ENCODE measurements at regions not wholly inside any gene's neighbourhood (a gene's known extent, or its start where the extent isn't known, plus 50 kb on each side); places are given as distances from the start of the nearest gene placed in this dataset.

GRCh38 chr4:32768664-32769389 lies 2048.7 kb downstream of the PCDH7 start:
- Histone ChIP-seq H3K9me3 (ENCODE audit: control insufficient read depth in 1 of 2, low read length in 2 of 2) (no peaks in the 10 kb centered on the region), H3K4me3 (ENCODE audit: low read depth in 1 of 2, low read length in 2 of 2) (no peak overlapping the region), H3K4me1 (ENCODE audit: control insufficient read depth in 1 of 2, insufficient read depth in 2 of 2, low read length in 2 of 2) (no peaks in the 10 kb centered on the region), H3K27me3 (ENCODE audit: low read depth, low read length) (no peaks in the 10 kb centered on the region), H3K27ac (ENCODE audit: low read length) (no peak overlapping the region), H3K36me3 (ENCODE audit: control insufficient read depth in 1 of 2, insufficient read depth in 2 of 2, low read length in 2 of 2) (no peaks in the 10 kb centered on the region)

DNA sequence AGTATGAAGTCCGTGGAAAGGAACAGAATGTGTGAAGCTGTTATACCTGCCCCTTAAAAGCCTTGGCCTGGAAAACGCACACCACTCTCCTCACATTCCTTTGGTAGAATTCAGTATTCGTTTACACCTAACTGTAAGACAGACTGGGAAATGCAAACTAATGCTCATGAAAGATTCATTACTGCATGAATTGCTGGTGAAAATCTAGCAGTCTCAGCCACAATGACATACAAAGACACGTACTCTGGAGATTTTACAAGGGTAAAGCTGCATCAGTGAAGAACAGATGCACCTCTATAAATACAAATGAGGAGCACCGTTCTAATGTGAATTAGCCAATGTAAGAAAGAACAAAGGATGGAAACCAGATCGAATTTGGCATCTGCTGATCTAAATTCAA lies 2051.3 kb downstream of the PCDH7 start:
- no peaks in the 10 kb centered on the region for H3K9me3 ChIP-seq (ENCODE audit: control insufficient read depth in 1 of 2, low read length in 2 of 2)
- no peaks in the 10 kb centered on the region for H3K27me3 ChIP-seq (ENCODE audit: low read depth, low read length)
- no peaks in the 10 kb centered on the region for H3K4me1 ChIP-seq (ENCODE audit: control insufficient read depth in 1 of 2, insufficient read depth in 2 of 2, low read length in 2 of 2)
- no peak overlapping the region for H3K4me3 ChIP-seq (ENCODE audit: low read depth in 1 of 2, low read length in 2 of 2)
- no peaks in the 10 kb centered on the region for H3K36me3 ChIP-seq (ENCODE audit: control insufficient read depth in 1 of 2, insufficient read depth in 2 of 2, low read length in 2 of 2)
- no peak overlapping the region for H3K27ac ChIP-seq (ENCODE audit: low read length)

- Histone ChIP-seq H3K4me3 (ENCODE audit: low read depth in 1 of 2, low read length in 2 of 2) (no peak overlapping the region), H3K9me3 (ENCODE audit: control insufficient read depth in 1 of 2, low read length in 2 of 2) (no peaks in the 10 kb centered on the region), H3K27me3 (ENCODE audit: low read depth, low read length) (no peaks in the 10 kb centered on the region), H3K27ac (ENCODE audit: low read length) (no peak overlapping the region), H3K36me3 (ENCODE audit: control insufficient read depth in 1 of 2, insufficient read depth in 2 of 2, low read length in 2 of 2) (no peaks in the 10 kb centered on the region), H3K4me1 (ENCODE audit: control insufficient read depth in 1 of 2, insufficient read depth in 2 of 2, low read length in 2 of 2) (no peaks in the 10 kb centered on the region)
Observed at GRCh38 chr4:32775049-32775448, 2054.9 kb downstream of the PCDH7 start.

DNA sequence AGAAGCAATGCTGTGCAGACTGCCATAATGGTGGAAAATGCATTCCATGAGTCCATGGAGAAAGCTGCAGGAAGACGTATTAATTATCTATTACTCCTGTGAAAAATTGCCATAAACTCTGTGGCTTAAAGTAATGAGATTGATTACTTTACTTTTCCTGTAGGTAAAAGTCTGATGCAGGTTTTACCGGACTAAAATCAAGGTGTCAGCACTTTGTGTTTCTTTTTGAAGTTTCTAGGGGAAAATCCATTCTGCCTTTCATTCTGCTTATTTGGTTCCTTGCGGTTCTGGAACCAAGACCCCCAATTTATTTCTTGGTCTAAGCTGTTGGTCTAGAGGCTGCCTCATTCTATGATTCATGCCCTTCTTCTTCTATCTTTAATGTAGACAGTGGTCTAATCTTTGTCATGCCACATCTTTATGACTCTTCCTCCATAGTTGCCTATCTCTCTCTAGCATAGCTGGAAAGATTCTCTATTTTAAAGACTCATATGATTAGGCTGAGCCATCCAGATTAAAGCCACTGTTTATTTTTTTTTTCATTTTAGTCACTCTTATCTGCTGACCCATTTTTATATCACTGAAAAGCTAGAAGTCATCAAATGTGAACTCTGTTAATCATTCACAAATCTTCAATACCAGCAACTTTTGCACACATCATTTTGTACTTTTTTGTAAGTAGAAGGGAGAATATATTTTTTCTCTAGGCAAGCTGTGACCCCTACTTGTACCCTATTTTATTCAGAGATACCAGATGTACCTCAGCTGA lies 2056.4 kb downstream of the PCDH7 start:
- Histone ChIP-seq H3K27ac (ENCODE audit: low read length) (no peak overlapping the region), H3K27me3 (ENCODE audit: low read depth, low read length) (no peaks in the 10 kb centered on the region), H3K36me3 (ENCODE audit: control insufficient read depth in 1 of 2, insufficient read depth in 2 of 2, low read length in 2 of 2) (no peaks in the 10 kb centered on the region), H3K4me3 (ENCODE audit: low read depth in 1 of 2, low read length in 2 of 2) (no peak overlapping the region), H3K4me1 (ENCODE audit: control insufficient read depth in 1 of 2, insufficient read depth in 2 of 2, low read length in 2 of 2) (no peaks in the 10 kb centered on the region), H3K9me3 (ENCODE audit: control insufficient read depth in 1 of 2, low read length in 2 of 2) (no peaks in the 10 kb centered on the region)

DNA sequence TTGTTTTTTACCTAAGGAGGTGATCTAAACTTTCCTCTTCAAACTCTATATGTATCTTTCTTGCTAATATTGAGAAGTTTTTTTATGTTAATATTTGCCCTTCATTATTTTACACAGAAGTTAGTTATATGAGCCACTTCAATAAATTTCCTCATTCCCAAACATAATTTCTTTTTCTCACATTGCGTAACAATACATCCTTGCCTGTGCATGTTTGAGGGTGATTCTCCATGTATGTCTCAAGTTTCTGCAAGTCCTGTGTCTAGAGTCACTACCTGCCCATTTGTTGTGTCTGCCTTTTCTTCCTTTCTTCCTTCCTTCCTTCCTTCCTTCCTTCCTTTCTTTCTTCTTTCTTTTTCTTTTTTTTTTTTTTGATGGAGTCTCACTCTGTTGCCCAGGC lies 2057.9 kb downstream of the PCDH7 start:
- Histone ChIP-seq H3K27ac (ENCODE audit: low read length) (no peak overlapping the region), H3K27me3 (ENCODE audit: low read depth, low read length) (no peaks in the 10 kb centered on the region), H3K4me3 (ENCODE audit: low read depth in 1 of 2, low read length in 2 of 2) (no peak overlapping the region), H3K36me3 (ENCODE audit: control insufficient read depth in 1 of 2, insufficient read depth in 2 of 2, low read length in 2 of 2) (no peaks in the 10 kb centered on the region), H3K4me1 (ENCODE audit: control insufficient read depth in 1 of 2, insufficient read depth in 2 of 2, low read length in 2 of 2) (no peaks in the 10 kb centered on the region), H3K9me3 (ENCODE audit: control insufficient read depth in 1 of 2, low read length in 2 of 2) (no peaks in the 10 kb centered on the region)

- no peaks in the 10 kb centered on the region for H3K9me3 ChIP-seq (ENCODE audit: control insufficient read depth in 1 of 2, low read length in 2 of 2)
- H3K4me1 ChIP-seq (ENCODE audit: control insufficient read depth in 1 of 2, insufficient read depth in 2 of 2, low read length in 2 of 2): no peaks in the 10 kb centered on the region
- H3K27me3 ChIP-seq (ENCODE audit: low read depth, low read length): no peaks in the 10 kb centered on the region
Observed at GRCh38 chr4:32778938-32779337, 2058.8 kb downstream of the PCDH7 start.

GRCh38 chr4:32789026-32789608 lies 2068.9 kb downstream of the PCDH7 start:
- Histone ChIP-seq H3K27ac (ENCODE audit: low read length) (no peak overlapping the region), H3K36me3 (ENCODE audit: control insufficient read depth in 1 of 2, insufficient read depth in 2 of 2, low read length in 2 of 2) (no peaks in the 10 kb centered on the region), H3K4me3 (ENCODE audit: low read depth in 1 of 2, low read length in 2 of 2) (no peak overlapping the region), H3K9me3 (ENCODE audit: control insufficient read depth in 1 of 2, low read length in 2 of 2) (no peaks in the 10 kb centered on the region), H3K27me3 (ENCODE audit: low read depth, low read length) (no peaks in the 10 kb centered on the region), H3K4me1 (ENCODE audit: control insufficient read depth in 1 of 2, insufficient read depth in 2 of 2, low read length in 2 of 2) (no peaks in the 10 kb centered on the region)

More at GRCh38 chr4:32778938-32779337, 2058.8 kb downstream of the PCDH7 start:
- H3K36me3 ChIP-seq (ENCODE audit: control insufficient read depth in 1 of 2, insufficient read depth in 2 of 2, low read length in 2 of 2): no peaks in the 10 kb centered on the region
- H3K27ac ChIP-seq (ENCODE audit: low read length): no peak overlapping the region
- no peak overlapping the region for H3K4me3 ChIP-seq (ENCODE audit: low read depth in 1 of 2, low read length in 2 of 2)

DNA sequence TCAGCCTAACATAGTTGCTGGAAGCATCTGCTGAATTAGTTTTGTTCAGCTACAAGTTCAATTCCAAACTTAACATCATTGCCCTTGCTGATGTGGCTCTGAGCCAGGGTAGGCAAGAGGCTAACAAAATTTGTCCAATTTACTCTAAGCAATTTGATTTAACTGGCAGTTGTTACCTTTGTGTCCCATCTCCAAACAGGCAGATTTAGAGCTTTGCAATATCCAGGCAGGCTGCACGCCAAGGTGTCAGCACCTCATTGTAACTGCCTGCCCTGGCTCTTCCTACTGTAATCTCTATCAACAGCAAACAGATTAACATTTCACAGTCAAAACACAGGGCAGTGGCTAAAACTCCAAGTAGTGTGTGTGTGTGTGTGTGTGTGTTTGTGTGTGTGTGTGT lies 2070.6 kb downstream of the PCDH7 start:
- Histone ChIP-seq H3K4me1 (ENCODE audit: control insufficient read depth in 1 of 2, insufficient read depth in 2 of 2, low read length in 2 of 2) (no peaks in the 10 kb centered on the region), H3K27me3 (ENCODE audit: low read depth, low read length) (no peaks in the 10 kb centered on the region), H3K9me3 (ENCODE audit: control insufficient read depth in 1 of 2, low read length in 2 of 2) (no peaks in the 10 kb centered on the region), H3K27ac (ENCODE audit: low read length) (no peak overlapping the region), H3K4me3 (ENCODE audit: low read depth in 1 of 2, low read length in 2 of 2) (no peak overlapping the region), H3K36me3 (ENCODE audit: control insufficient read depth in 1 of 2, insufficient read depth in 2 of 2, low read length in 2 of 2) (no peaks in the 10 kb centered on the region)

- H3K9me3 ChIP-seq (ENCODE audit: control insufficient read depth in 1 of 2, low read length in 2 of 2): no peaks in the 10 kb centered on the region
- no peaks in the 10 kb centered on the region for H3K36me3 ChIP-seq (ENCODE audit: control insufficient read depth in 1 of 2, insufficient read depth in 2 of 2, low read length in 2 of 2)
- no peak overlapping the region for H3K27ac ChIP-seq (ENCODE audit: low read length)
- no peak overlapping the region for H3K4me3 ChIP-seq (ENCODE audit: low read depth in 1 of 2, low read length in 2 of 2)
- no peaks in the 10 kb centered on the region for H3K27me3 ChIP-seq (ENCODE audit: low read depth, low read length)
- H3K4me1 ChIP-seq (ENCODE audit: control insufficient read depth in 1 of 2, insufficient read depth in 2 of 2, low read length in 2 of 2): no peaks in the 10 kb centered on the region
Observed at GRCh38 chr4:32798471-32799159, 2078.4 kb downstream of the PCDH7 start.

DNA sequence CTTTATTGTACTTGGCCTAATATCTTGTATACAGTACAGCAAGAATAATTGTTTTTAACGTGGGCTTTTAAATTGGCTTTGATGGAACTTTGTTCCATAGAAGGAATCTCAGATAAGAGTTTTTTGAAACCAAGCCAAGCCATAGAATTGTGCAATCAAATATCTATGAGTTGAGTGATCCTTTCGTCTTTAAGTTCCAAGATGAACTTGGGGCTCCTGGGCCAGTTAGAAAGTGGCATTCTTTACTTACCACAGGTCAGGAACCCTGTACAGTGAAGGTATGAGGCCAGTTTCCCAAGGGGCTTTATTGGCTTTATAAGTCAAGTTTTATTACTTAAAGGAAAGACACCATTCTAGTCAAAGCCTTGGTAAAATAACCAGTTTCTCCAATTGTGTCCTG lies 2104.2 kb downstream of the PCDH7 start:
- no peak overlapping the region for H3K27ac ChIP-seq (ENCODE audit: low read length)
- H3K4me1 ChIP-seq (ENCODE audit: control insufficient read depth in 1 of 2, insufficient read depth in 2 of 2, low read length in 2 of 2): no peaks in the 10 kb centered on the region

DNA sequence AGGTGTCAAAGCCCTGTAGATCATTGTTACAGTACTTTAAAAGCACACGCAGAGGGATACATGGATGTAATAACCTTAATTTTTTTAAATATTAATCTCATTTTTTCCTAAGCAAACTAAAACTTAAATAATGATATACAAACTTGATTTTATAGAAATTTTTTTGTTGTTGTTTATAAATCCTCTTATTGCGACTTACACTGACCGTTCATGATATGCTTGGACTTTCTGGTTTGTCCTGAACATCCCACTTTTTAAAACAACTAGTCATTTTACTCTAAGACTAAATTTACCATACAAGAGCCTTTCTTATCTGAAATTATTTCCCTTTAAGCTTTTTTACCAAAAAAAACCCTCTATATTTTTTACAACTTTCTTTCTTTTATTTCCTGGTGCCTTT lies 2106.0 kb downstream of the PCDH7 start:
- Histone ChIP-seq H3K27me3 (ENCODE audit: low read depth, low read length) (no peaks in the 10 kb centered on the region), H3K36me3 (ENCODE audit: control insufficient read depth in 1 of 2, insufficient read depth in 2 of 2, low read length in 2 of 2) (no peaks in the 10 kb centered on the region), H3K4me3 (ENCODE audit: low read depth in 1 of 2, low read length in 2 of 2) (no peak overlapping the region), H3K9me3 (ENCODE audit: control insufficient read depth in 1 of 2, low read length in 2 of 2) (no peaks in the 10 kb centered on the region), H3K4me1 (ENCODE audit: control insufficient read depth in 1 of 2, insufficient read depth in 2 of 2, low read length in 2 of 2) (no peaks in the 10 kb centered on the region), H3K27ac (ENCODE audit: low read length) (no peak overlapping the region)

More for the DNA sequence above, 2104.2 kb downstream of the PCDH7 start:
- no peaks in the 10 kb centered on the region for H3K27me3 ChIP-seq (ENCODE audit: low read depth, low read length)
- H3K9me3 ChIP-seq (ENCODE audit: control insufficient read depth in 1 of 2, low read length in 2 of 2): no peaks in the 10 kb centered on the region
- H3K36me3 ChIP-seq (ENCODE audit: control insufficient read depth in 1 of 2, insufficient read depth in 2 of 2, low read length in 2 of 2): no peaks in the 10 kb centered on the region
- H3K4me3 ChIP-seq (ENCODE audit: low read depth in 1 of 2, low read length in 2 of 2): no peak overlapping the region
